ENCODE measurements at regions not wholly inside any gene's neighbourhood (a gene's known extent, or its start where the extent isn't known, plus 50 kb on each side); places are given as distances from the start of the nearest gene placed in this dataset.
"Not testable (repeated sequence)": the region's sequence is repeated elsewhere in the genome, so short reads cannot be mapped to it uniquely, and the experiment has no call there.

DNA sequence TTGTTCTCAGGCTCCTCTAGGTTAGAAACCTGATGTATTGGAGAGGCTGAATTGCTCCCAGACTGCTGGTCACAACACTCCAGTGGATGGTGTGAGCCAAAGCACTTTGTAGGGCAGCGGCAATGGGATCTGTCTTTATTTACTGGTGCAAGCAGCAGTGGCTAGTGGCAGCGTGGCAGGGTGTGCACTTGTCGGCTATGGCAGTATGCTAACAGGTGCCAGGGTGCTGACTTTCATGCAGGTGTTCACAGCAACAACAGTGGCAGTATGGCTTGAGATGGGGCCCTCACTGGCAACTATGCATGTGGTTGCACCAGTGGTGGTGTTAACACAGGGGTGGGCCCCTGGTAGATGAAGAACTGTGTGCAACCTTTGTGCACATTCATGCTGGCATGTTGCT lies 347.8 kb downstream of the DSC3 start:
- H3K4me1 Mint-ChIP-seq = no peaks in the 10 kb centered on the region
- DNase-seq (no peak), ATAC-seq (no peak)
- CTCF ChIA-PET = no interaction called here
- POLR2A ChIA-PET = no interaction called here
- H3K27me3 Mint-ChIP-seq = no peaks in the 10 kb centered on the region
- intact Hi-C loops (cut with DNase I, micrococcal nuclease) = no loop called here
- no peak overlapping the region for H3K27ac Mint-ChIP-seq
- H3K9me3 Mint-ChIP-seq (ENCODE audit: low read depth) = no peaks in the 10 kb centered on the region
- H3K36me3 Mint-ChIP-seq (ENCODE audit: low read depth) = no peaks in the 10 kb centered on the region
- no peak overlapping the region for H3K4me3 Mint-ChIP-seq

GRCh38 chr18:30689216-30689615 lies 353.3 kb downstream of the DSC3 start:
- H3K27ac Mint-ChIP-seq = no peak overlapping the region
- no peak overlapping the region for H3K4me3 Mint-ChIP-seq
- H3K9me3 Mint-ChIP-seq (ENCODE audit: low read depth) = peaks cover 3% of the 10 kb centered on the region
- H3K36me3 Mint-ChIP-seq (ENCODE audit: low read depth) = no peaks in the 10 kb centered on the region
- ChIA-PET CTCF (no interaction called here), POLR2A (no interaction called here)
- DNase-seq (no peak), ATAC-seq (no peak)
- H3K4me1 Mint-ChIP-seq = no peaks in the 10 kb centered on the region
- intact Hi-C loops (cut with DNase I, micrococcal nuclease) = no loop called here
- H3K27me3 Mint-ChIP-seq = no peaks in the 10 kb centered on the region

DNA sequence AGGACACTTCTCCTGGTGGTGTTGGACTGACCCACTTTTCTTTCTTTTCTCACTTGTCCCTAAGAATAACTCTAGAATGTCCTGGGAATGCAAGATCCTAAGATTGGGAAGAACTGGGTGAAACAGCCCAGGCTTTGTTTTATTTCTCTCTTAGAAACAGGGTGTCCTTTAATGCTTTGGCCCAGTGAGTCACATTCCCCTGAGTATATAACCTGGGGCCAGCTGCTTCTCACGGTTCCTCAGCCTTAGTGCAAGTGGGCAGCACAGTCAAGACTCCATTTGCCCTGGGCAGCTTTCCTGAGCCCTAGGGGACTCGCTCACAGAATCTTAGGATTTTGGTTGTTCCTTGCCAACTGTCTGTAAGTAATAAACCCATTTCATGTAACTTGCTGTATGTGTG lies 355.0 kb downstream of the DSC3 start:
- intact Hi-C loops (cut with DNase I, micrococcal nuclease) = no loop called here
- Mint-ChIP-seq H3K4me3 (no peak overlapping the region), H3K9me3 (ENCODE audit: low read depth) (peaks cover 3% of the 10 kb centered on the region), H3K36me3 (ENCODE audit: low read depth) (no peaks in the 10 kb centered on the region), H3K4me1 (no peaks in the 10 kb centered on the region), H3K27me3 (no peaks in the 10 kb centered on the region), H3K27ac (no peak overlapping the region)
- ChIA-PET CTCF (no interaction called here), POLR2A (interaction anchor here (0.6 kb wide), 1 partner anchor 210 kb away, joined by 3 read pairs; no protein-coding TSS in a partner anchor)
- ATAC-seq (no peak), DNase-seq (no peak)

- Mint-ChIP-seq H3K4me3 (no peak overlapping the region), H3K9me3 (ENCODE audit: low read depth) (peaks cover 5% of the 10 kb centered on the region), H3K4me1 (no peaks in the 10 kb centered on the region), H3K36me3 (ENCODE audit: low read depth) (no peaks in the 10 kb centered on the region), H3K27ac (no peak overlapping the region), H3K27me3 (no peaks in the 10 kb centered on the region)
- CTCF ChIA-PET = no interaction called here
- POLR2A ChIA-PET = no interaction called here
- DNase-seq (no peak), ATAC-seq (no peak)
- intact Hi-C loops (cut with DNase I, micrococcal nuclease) = no loop called here
Measured at GRCh38 chr18:30684825-30685481, 357.6 kb downstream of the DSC3 start.

DNA sequence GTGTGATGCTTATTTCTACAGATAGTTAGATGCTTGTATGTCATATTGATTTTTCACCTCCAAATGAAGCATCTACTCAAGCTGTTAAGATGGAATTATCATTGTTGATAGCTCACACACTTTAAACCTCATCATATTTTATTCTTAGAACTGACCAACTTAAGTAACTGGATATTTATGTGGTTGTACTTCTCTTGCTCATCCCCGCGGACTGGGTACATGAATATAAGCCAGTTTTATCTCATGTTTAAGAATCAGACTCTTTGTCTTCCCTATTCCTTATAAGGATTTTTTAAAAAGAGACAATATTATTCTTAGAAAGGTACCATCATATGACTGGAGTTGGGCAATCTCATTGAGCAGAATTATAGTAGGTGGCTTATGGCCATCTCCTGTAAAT lies 358.7 kb downstream of the DSC3 start:
- Mint-ChIP-seq H3K36me3 (ENCODE audit: low read depth) (no peaks in the 10 kb centered on the region), H3K9me3 (ENCODE audit: low read depth) (peaks cover 5% of the 10 kb centered on the region), H3K4me1 (no peaks in the 10 kb centered on the region), H3K27me3 (no peaks in the 10 kb centered on the region), H3K27ac (no peak overlapping the region), H3K4me3 (no peak overlapping the region)
- ATAC-seq (no peak), DNase-seq (no peak)
- CTCF ChIA-PET = no interaction called here
- intact Hi-C loops (cut with DNase I, micrococcal nuclease) = no loop called here
- POLR2A ChIA-PET = no interaction called here

DNA sequence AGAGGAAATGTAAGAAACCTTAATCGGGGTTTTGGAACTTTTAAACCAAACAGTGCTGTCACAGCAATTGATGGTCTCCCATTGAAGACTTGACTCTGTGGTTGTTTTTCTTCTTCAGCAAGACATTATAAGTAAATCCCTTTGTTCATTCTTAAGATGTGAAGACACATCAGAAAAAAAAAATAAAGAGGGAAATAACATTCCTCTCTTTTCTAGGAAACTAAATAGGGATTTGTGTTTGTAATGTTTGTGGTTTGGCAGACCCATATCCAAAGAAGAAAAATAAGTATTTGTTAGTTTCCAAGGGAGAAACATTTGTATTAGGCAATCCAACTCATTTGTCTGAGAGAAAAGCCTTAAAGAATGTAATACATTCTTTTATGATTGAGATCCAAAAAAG lies 359.9 kb downstream of the DSC3 start:
- DNase-seq (no peak), ATAC-seq (no peak)
- no peak overlapping the region for H3K4me3 Mint-ChIP-seq
- CTCF ChIA-PET = no interaction called here
- H3K36me3 Mint-ChIP-seq (ENCODE audit: low read depth) = no peaks in the 10 kb centered on the region
- H3K4me1 Mint-ChIP-seq = no peaks in the 10 kb centered on the region
- no peak overlapping the region for H3K27ac Mint-ChIP-seq
- no peaks in the 10 kb centered on the region for H3K27me3 Mint-ChIP-seq
- intact Hi-C loops (cut with DNase I, micrococcal nuclease) = no loop called here
- H3K9me3 Mint-ChIP-seq (ENCODE audit: low read depth) = peaks cover 5% of the 10 kb centered on the region
- POLR2A ChIA-PET = no interaction called here

DNA sequence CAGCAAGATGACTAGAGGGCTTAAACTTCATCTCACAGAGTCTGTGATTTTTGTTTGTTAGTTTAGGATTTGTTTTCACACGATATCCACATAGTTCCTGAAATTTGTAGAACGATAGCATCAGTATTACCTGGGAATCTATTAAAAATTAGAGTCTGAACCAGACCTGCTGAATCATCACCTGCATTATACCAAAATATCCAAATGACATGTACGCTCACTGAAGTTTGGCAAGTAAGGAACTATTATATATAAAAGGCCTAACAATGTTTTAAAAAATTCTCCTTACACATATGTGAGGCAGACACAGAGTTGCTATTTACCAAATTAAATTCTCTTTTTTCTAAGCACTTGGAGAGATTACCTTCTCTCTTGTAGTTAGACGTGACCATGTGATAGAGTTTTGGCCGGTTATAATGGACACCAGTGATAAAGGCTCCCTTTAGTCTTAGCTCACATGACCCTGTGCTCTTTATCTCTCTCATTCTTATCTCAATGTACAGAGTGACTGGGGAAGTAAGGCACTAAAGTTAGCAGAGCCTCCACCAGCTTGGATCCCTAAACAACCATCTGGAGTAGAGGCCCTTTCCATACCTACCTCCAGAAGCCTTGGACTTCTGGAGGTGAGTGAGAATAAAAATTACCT lies 363.1 kb downstream of the DSC3 start:
- intact Hi-C loops (cut with DNase I, micrococcal nuclease) = no loop called here
- Mint-ChIP-seq H3K4me1 (no peaks in the 10 kb centered on the region), H3K4me3 (no peak overlapping the region), H3K9me3 (ENCODE audit: low read depth) (peaks cover 2% of the 10 kb centered on the region), H3K27me3 (no peaks in the 10 kb centered on the region), H3K27ac (no peak overlapping the region), H3K36me3 (ENCODE audit: low read depth) (no peaks in the 10 kb centered on the region)
- ChIA-PET CTCF (no interaction called here), POLR2A (no interaction called here)
- DNase-seq = no peak
- ATAC-seq = no peak

DNA sequence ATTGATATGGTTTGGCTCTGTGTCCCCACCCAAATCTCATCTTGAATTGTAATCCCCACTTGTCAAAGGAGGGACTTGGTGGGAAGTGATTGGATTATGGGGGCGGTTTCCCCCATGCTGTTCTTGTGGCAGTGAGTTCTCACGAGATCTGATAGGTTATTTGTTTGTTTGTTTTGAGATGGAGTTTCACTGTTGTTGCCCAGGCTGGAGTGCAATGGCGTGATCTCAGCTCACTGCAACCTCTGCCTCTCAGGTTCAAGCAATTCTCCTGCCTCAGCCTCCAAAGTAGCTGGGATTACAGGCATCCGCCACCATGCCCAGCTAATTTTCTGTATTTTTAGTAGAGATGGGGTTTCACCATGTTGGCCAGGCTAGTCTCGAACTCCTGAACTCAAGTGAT lies 364.7 kb downstream of the DSC3 start:
- H3K4me1 Mint-ChIP-seq; H3K9me3 Mint-ChIP-seq (ENCODE audit: low read depth); H3K27me3 Mint-ChIP-seq; H3K4me3 Mint-ChIP-seq; ATAC-seq; H3K27ac Mint-ChIP-seq; DNase-seq; POLR2A ChIA-PET; CTCF ChIA-PET; H3K36me3 Mint-ChIP-seq (ENCODE audit: low read depth); intact Hi-C loops (cut with DNase I, micrococcal nuclease): not testable (repeated sequence)

DNA sequence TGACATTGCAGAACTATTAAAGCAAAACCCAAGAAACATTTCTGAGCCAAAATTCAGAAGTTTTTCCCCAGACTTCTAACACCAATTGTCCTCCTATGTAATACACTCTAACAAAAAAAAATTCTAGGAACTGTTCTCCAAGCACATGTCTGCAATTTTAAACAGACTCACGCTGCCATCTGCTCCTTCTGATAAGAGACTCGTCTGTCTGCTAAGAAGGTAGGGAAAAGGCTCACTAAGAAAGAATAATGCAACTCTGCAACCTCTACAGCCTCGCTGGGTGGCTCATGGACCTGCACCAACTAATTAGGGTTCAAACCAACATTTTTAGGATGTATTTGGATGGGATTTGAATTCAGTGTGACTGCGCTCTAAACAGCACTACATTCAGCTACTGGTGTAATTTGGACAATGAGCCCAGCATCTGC lies 366.5 kb downstream of the DSC3 start:
- H3K4me3 Mint-ChIP-seq = no peak overlapping the region
- DNase-seq = no peak
- ATAC-seq = no peak
- ChIA-PET POLR2A (no interaction called here), CTCF (no interaction called here)
- H3K4me1 Mint-ChIP-seq = no peaks in the 10 kb centered on the region
- H3K36me3 Mint-ChIP-seq (ENCODE audit: low read depth) = no peaks in the 10 kb centered on the region
- no peaks in the 10 kb centered on the region for H3K9me3 Mint-ChIP-seq (ENCODE audit: low read depth)
- intact Hi-C loops (cut with DNase I, micrococcal nuclease) = no loop called here
- no peak overlapping the region for H3K27ac Mint-ChIP-seq
- no peaks in the 10 kb centered on the region for H3K27me3 Mint-ChIP-seq

- ChIA-PET CTCF (no interaction called here), POLR2A (no interaction called here)
- H3K27ac Mint-ChIP-seq = no peak overlapping the region
- intact Hi-C loops (cut with DNase I, micrococcal nuclease) = no loop called here
- ATAC-seq (no peak), DNase-seq (no peak)
- no peaks in the 10 kb centered on the region for H3K9me3 Mint-ChIP-seq (ENCODE audit: low read depth)
- no peaks in the 10 kb centered on the region for H3K4me1 Mint-ChIP-seq
- H3K4me3 Mint-ChIP-seq = no peak overlapping the region
- no peaks in the 10 kb centered on the region for H3K36me3 Mint-ChIP-seq (ENCODE audit: low read depth)
- no peaks in the 10 kb centered on the region for H3K27me3 Mint-ChIP-seq
Measured at GRCh38 chr18:30675493-30675892, 367.0 kb downstream of the DSC3 start.

- ChIA-PET POLR2A (no interaction called here), CTCF (no interaction called here)
- intact Hi-C loops (cut with DNase I, micrococcal nuclease) = no loop called here
- H3K9me3 Mint-ChIP-seq (ENCODE audit: low read depth) = no peaks in the 10 kb centered on the region
- no peaks in the 10 kb centered on the region for H3K36me3 Mint-ChIP-seq (ENCODE audit: low read depth)
- ATAC-seq (no peak), DNase-seq (no peak)
- H3K4me1 Mint-ChIP-seq = no peaks in the 10 kb centered on the region
- no peaks in the 10 kb centered on the region for H3K27me3 Mint-ChIP-seq
- no peak overlapping the region for H3K4me3 Mint-ChIP-seq
- H3K27ac Mint-ChIP-seq = no peak overlapping the region
Measured at GRCh38 chr18:30675072-30675471, 367.5 kb downstream of the DSC3 start.

- DNase-seq = no peak
- H3K27me3 Mint-ChIP-seq = no peaks in the 10 kb centered on the region
- POLR2A ChIA-PET = no interaction called here
- CTCF ChIA-PET = no interaction called here
- H3K4me3 Mint-ChIP-seq = no peak overlapping the region
- H3K36me3 Mint-ChIP-seq (ENCODE audit: low read depth) = no peaks in the 10 kb centered on the region
- no peak overlapping the region for H3K27ac Mint-ChIP-seq
- no peaks in the 10 kb centered on the region for H3K4me1 Mint-ChIP-seq
- no peak for ATAC-seq
- no peaks in the 10 kb centered on the region for H3K9me3 Mint-ChIP-seq (ENCODE audit: low read depth)
- intact Hi-C loops (cut with DNase I, micrococcal nuclease) = no loop called here
Measured at GRCh38 chr18:30674596-30674995, 367.9 kb downstream of the DSC3 start.

DNA sequence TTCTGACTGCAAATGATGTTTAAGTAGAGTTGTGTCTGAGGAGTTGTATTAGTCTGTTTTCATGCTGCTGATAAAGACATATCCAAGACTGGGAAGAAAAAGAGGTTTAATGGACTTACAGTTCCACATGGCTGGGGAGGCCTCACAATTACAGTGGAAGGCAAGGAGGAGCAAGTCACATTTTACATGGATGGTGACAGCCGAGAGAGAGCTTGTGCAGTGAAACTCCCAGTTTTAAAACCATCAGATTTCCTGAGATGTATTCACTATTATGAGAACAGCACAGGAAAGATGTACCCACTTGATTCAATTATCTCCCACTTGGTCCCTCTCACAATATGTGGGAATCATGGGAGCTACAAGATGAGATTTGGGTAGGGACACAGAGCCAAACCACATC lies 370.1 kb downstream of the DSC3 start:
- H3K36me3 Mint-ChIP-seq (ENCODE audit: low read depth); H3K9me3 Mint-ChIP-seq (ENCODE audit: low read depth); H3K27me3 Mint-ChIP-seq; H3K4me3 Mint-ChIP-seq; intact Hi-C loops (cut with DNase I, micrococcal nuclease); H3K27ac Mint-ChIP-seq; H3K4me1 Mint-ChIP-seq; ATAC-seq; POLR2A ChIA-PET; DNase-seq; CTCF ChIA-PET: not testable (repeated sequence)
